Hepatocyte (in vitro differentiated cells): ENCODE measurements at regions not wholly inside any gene's neighbourhood (a gene's known extent, or its start where the extent isn't known, plus 50 kb on each side); places are given as distances from the start of the nearest gene placed in this dataset.
A peak's percentile ranks its signal among the peaks of the same experiment; 100 is the strongest.

Experiments used
- DNase-seq: peaks from one replicate; pipeline ENCODE4 v3.0.0-alpha.2; 2016; ENCODE audit warnings: low spot score
- H2AFZ ChIP-seq: fragments of 200-600 bp; sonication (generic); 2 replicates; pipeline ENCODE4 v1.6.0; 2016; ENCODE audit warnings: antibody characterized with exemption, mild to moderate bottlenecking
- H3K27ac ChIP-seq: fragments of 200-600 bp; sonication (generic); 2 replicates; pipeline ENCODE4 v1.5.1; 2016; ENCODE audit warnings: mild to moderate bottlenecking
- H3K27me3 ChIP-seq: fragments of 200-600 bp; sonication (generic); 2 replicates; pipeline ENCODE4 v1.6.1; 2016
- H3K36me3 ChIP-seq: fragments of 200-600 bp; sonication (generic); replicated peaks from 2 replicates; pipeline ENCODE4 v1.5.1; 2016; ENCODE audit warnings: low read depth; ENCODE audit not compliant: insufficient read depth
- H3K4me1 ChIP-seq: fragments of 200-600 bp; sonication (generic); 2 replicates; pipeline ENCODE4 v1.5.1; 2016; ENCODE audit warnings: mild to moderate bottlenecking, moderate library complexity; ENCODE audit not compliant: insufficient read depth
- H3K4me2 ChIP-seq: fragments of 200-600 bp; sonication (generic); 2 replicates; pipeline ENCODE4 v1.6.0; 2016
- H3K4me3 ChIP-seq: fragments of 200-600 bp; sonication (generic); 2 replicates; pipeline ENCODE4 v1.5.1; 2016; ENCODE audit warnings: mild to moderate bottlenecking
- H3K79me2 ChIP-seq: fragments of 200-600 bp; sonication (generic); 2 replicates; pipeline ENCODE4 v1.6.0; 2017; ENCODE audit warnings: mild to moderate bottlenecking
- H3K9me2 ChIP-seq: fragments of 200-600 bp; sonication (generic); replicated peaks from 2 replicates; pipeline ENCODE4 v1.6.0; 2017; ENCODE audit warnings: mild to moderate bottlenecking; ENCODE audit not compliant: insufficient read depth
- H3K9me3 ChIP-seq: fragments of 200-600 bp; sonication (generic); 2 replicates; pipeline ENCODE4 v1.5.1; 2016; ENCODE audit warnings: low read depth, mild to moderate bottlenecking
- H4K20me1 ChIP-seq: fragments of 200-600 bp; sonication (generic); 2 replicates; pipeline ENCODE4 v1.6.0; 2016; ENCODE audit warnings: mild to moderate bottlenecking; ENCODE audit not compliant: insufficient read depth, poor library complexity, severe bottlenecking
- EZH2 ChIP-seq: fragments of 200-600 bp; sonication (generic); IDR thresholded peaks from 2 replicates; pipeline ENCODE4 v1.6.1; 2016; ENCODE audit warnings: antibody characterized with exemption, mild to moderate bottlenecking, borderline replicate concordance
- EZH2phosphoT487 ChIP-seq: fragments of 200-600 bp; sonication (generic); IDR thresholded peaks from one replicate; pipeline ENCODE4 v1.6.1; 2018; ENCODE audit warnings: antibody characterized with exemption, mild to moderate bottlenecking, low read depth, moderate library complexity; ENCODE audit not compliant: unreplicated experiment, severe bottlenecking
- WGBS: methylation state at CpG from one replicate; pipeline ENCODE4 v1.1.6; 2016; ENCODE audit warnings: low lambda C conversion rate; ENCODE audit errors: missing lambda C conversion rate; 5-methylcytosine and 5-hydroxymethylcytosine counted together
- TF ChIP-seq, protein P1 (sequence below): fragments of 200-600 bp; sonication (generic); IDR thresholded peaks from 2 replicates; pipeline ENCODE4 v1.5.1; 2016; ENCODE audit warnings: antibody characterized with exemption, mild to moderate bottlenecking; ENCODE audit not compliant: poor library complexity

DNA sequence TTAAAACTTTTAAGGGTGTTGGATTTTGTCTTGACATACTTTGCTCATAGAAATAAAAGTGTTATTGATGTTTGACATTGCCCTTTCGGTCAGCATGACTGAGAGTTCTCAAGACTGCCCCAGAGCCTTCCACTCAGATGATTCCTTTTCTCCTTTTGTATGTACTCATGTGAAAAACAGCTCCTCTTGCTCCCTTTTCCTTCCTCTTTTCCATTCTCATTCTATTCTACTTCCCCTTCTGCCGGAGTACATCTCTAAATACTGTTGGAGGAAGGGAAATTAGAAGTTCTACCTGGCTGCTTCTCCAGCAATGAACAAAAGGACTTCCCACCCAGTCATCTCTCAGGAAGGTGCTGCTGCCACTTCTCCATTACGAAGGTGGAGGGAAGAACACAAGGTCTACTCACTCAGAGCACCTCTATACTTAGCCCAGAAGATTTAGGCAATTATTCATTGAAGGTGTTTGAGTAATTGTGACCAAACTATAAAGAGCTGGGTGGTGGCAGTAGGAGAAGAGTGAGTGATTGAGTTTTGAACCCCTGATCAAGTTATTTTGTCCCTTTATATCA lies 163.8 kb upstream of the MBNL1 start:
- Histone ChIP-seq H3K9me2 (no peaks in the 10 kb centered on the region), H3K27ac (peak overlapping the region; percentile 40), H3K36me3 (no peaks in the 10 kb centered on the region), H3K9me3 (no peaks in the 10 kb centered on the region), H2AFZ (no peak overlapping the region), H3K4me1 (no peaks in the 10 kb centered on the region), H3K4me3 (no peak overlapping the region), H4K20me1 (no peaks in the 10 kb centered on the region), H3K27me3 (no peaks in the 10 kb centered on the region), H3K4me2 (no peak overlapping the region), H3K79me2 (no peaks in the 10 kb centered on the region)
- TF ChIP-seq EZH2 (no peak), EZH2phosphoT487 (no peak)
- TF ChIP-seq, protein P1, sequence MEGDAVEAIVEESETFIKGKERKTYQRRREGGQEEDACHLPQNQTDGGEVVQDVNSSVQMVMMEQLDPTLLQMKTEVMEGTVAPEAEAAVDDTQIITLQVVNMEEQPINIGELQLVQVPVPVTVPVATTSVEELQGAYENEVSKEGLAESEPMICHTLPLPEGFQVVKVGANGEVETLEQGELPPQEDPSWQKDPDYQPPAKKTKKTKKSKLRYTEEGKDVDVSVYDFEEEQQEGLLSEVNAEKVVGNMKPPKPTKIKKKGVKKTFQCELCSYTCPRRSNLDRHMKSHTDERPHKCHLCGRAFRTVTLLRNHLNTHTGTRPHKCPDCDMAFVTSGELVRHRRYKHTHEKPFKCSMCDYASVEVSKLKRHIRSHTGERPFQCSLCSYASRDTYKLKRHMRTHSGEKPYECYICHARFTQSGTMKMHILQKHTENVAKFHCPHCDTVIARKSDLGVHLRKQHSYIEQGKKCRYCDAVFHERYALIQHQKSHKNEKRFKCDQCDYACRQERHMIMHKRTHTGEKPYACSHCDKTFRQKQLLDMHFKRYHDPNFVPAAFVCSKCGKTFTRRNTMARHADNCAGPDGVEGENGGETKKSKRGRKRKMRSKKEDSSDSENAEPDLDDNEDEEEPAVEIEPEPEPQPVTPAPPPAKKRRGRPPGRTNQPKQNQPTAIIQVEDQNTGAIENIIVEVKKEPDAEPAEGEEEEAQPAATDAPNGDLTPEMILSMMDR = no peak
- WGBS = 92% methylated on average over 3 of the region's 3 CpGs
- no peak for DNase-seq

DNA sequence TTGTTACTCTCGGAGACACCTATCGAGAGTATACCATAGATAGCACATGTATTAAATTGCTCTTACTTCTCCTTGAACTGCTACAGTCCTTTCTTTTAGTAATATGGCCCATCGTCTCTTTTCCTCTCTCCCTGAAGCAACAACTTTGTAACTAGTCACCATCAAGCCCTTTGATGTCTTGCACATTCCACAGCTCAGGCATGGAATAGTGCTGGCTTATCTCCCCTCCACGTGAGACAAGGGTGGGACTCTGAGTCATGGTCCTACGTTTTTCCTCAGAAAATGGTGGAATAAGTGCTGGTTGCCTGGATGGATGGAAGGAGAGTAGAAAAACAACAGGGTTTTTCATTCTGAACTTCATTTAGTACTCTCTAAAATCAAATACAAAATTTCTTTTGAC lies 163.3 kb upstream of the MBNL1 start:
- no peak overlapping the region for H3K4me3 ChIP-seq
- H4K20me1 ChIP-seq = no peaks in the 10 kb centered on the region
- DNase-seq = peak; percentile 27

DNA sequence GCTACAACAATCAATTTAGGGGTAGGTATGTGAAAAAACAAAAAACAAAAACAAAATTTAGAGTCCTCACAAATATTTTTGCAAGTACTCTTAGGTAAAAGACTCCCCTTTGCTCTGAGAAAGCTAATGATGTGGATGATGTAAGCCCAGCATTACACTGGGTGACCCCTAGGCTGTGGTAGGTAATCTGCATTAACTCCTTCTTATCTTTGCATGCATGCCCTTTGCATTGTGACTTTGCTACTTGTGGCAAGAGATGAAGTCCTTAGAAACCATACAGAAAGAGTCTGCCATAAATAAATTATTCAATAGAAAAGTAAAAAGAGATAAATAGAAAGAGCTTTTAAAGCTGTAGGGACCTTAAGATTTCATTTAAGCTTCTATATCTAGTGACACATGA lies 159.7 kb upstream of the MBNL1 start:
- H3K4me2 ChIP-seq = no peak overlapping the region
- H3K9me3 ChIP-seq = no peaks in the 10 kb centered on the region
- H3K4me3 ChIP-seq = no peak overlapping the region
- H3K4me1 ChIP-seq = no peaks in the 10 kb centered on the region
- no peak overlapping the region for H3K27ac ChIP-seq
- H2AFZ ChIP-seq = no peak overlapping the region
- H3K36me3 ChIP-seq = no peaks in the 10 kb centered on the region
- H3K9me2 ChIP-seq = no peaks in the 10 kb centered on the region
- H3K79me2 ChIP-seq = no peaks in the 10 kb centered on the region
- no peaks in the 10 kb centered on the region for H3K27me3 ChIP-seq
- H4K20me1 ChIP-seq = no peaks in the 10 kb centered on the region
- TF ChIP-seq, protein P1 = no peak
- TF ChIP-seq EZH2phosphoT487 (no peak), EZH2 (no peak)
- no peak for DNase-seq

More for the DNA sequence above, 163.3 kb upstream of the MBNL1 start:
- Histone ChIP-seq H2AFZ (no peak overlapping the region), H3K27me3 (no peaks in the 10 kb centered on the region), H3K9me3 (no peaks in the 10 kb centered on the region), H3K79me2 (no peaks in the 10 kb centered on the region), H3K9me2 (no peaks in the 10 kb centered on the region), H3K4me2 (no peak overlapping the region), H3K4me1 (no peaks in the 10 kb centered on the region), H3K27ac (peak overlapping the region; percentile 40), H3K36me3 (no peaks in the 10 kb centered on the region)
- TF ChIP-seq EZH2phosphoT487 (no peak), EZH2 (no peak)
- TF ChIP-seq, protein P1 = no peak
- 61% methylated on average over 5 of the region's 5 CpGs for WGBS

DNA sequence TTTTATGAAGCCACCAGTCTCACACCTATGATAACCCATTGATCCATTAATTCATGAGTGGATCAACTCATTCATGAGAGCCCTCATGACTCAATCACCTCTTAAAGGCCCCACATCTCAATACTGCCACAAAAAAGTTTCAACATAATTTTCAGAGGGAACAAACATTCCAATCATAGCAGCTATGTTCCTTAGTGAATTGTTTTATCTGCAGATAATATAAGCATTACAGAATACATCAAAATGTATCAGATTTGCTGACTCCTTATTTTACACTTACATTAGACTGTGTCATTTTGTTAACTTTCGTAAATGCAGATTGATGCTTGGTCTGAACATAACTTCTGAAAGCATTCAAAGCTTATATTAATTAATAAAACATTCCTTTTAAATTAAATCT lies 155.3 kb upstream of the MBNL1 start:
- no peaks in the 10 kb centered on the region for H3K27me3 ChIP-seq
- H3K79me2 ChIP-seq = no peaks in the 10 kb centered on the region
- no peaks in the 10 kb centered on the region for H3K36me3 ChIP-seq
- H3K9me3 ChIP-seq = no peaks in the 10 kb centered on the region
- no peak overlapping the region for H2AFZ ChIP-seq
- WGBS = 100% methylated on average over 1 of the region's 1 CpG
- TF ChIP-seq, protein P1 = no peak
- TF ChIP-seq EZH2phosphoT487 (no peak), EZH2 (no peak)
- DNase-seq = no peak
- H3K4me3 ChIP-seq = no peak overlapping the region
- H3K4me2 ChIP-seq = no peak overlapping the region
- H3K9me2 ChIP-seq = no peaks in the 10 kb centered on the region
- H3K27ac ChIP-seq = no peak overlapping the region
- no peaks in the 10 kb centered on the region for H3K4me1 ChIP-seq
- no peaks in the 10 kb centered on the region for H4K20me1 ChIP-seq
